Neuronal stem cell (in vitro differentiated cells): ENCODE measurements at regions not wholly inside any gene's neighbourhood (a gene's known extent, or its start where the extent isn't known, plus 50 kb on each side); places are given as distances from the start of the nearest gene placed in this dataset.

ENCODE experiments used
- DNase-seq: peaks from one replicate; pipeline ENCODE4 v3.0.0-alpha.2; 2013; ENCODE audit warnings: low spot score
- H2AFZ ChIP-seq: one replicate; pipeline ENCODE4 v1.6.1; 2013; ENCODE audit warnings: mild to moderate bottlenecking, low read length, inconsistent platforms
- H2AK5ac ChIP-seq: 2 replicates; pipeline ENCODE4 v1.6.1; 2013; ENCODE audit warnings: low read depth, mild to moderate bottlenecking, inconsistent platforms, low read length, moderate library complexity, mixed read lengths
- H2BK120ac ChIP-seq: 2 replicates; pipeline ENCODE4 v1.6.1; 2013; ENCODE audit warnings: low read depth, mild to moderate bottlenecking, inconsistent platforms, low read length, moderate library complexity, mixed read lengths
- H2BK12ac ChIP-seq: one replicate; pipeline ENCODE4 v1.6.1; 2013; ENCODE audit warnings: low read length, inconsistent platforms
- H2BK15ac ChIP-seq: 2 replicates; pipeline ENCODE4 v1.6.1; 2013; ENCODE audit warnings: mild to moderate bottlenecking, low read length, inconsistent platforms, mixed read lengths
- H2BK5ac ChIP-seq: one replicate; pipeline ENCODE4 v1.6.1; 2013; ENCODE audit warnings: inconsistent platforms, mild to moderate bottlenecking, low read length, moderate library complexity
- H3K14ac ChIP-seq: one replicate; pipeline ENCODE4 v1.6.1; 2013; ENCODE audit warnings: low read length, inconsistent platforms
- H3K18ac ChIP-seq: 2 replicates; pipeline ENCODE4 v1.6.1; 2013; ENCODE audit warnings: low read length, inconsistent platforms
- H3K23ac ChIP-seq: 2 replicates; pipeline ENCODE4 v1.6.1; 2013; ENCODE audit warnings: low read depth, mild to moderate bottlenecking, mixed read lengths, low read length, inconsistent platforms; ENCODE audit not compliant: poor library complexity
- H3K27ac ChIP-seq: replicated peaks from 3 replicates; pipeline ENCODE4 v1.5.1; 2013; ENCODE audit warnings: low read length, inconsistent platforms
- H3K27me3 ChIP-seq, 3 experiments: 2 replicates each; pipeline ENCODE4 v1.6.1; 2013; ENCODE audit warnings: low read length in 3 of 3, mild to moderate bottlenecking in 2 of 3, inconsistent platforms in 1 of 3, low read depth in 1 of 3, mixed read lengths in 1 of 3, moderate library complexity in 1 of 3; ENCODE audit not compliant: control insufficient read depth in 3 of 3, insufficient read depth in 3 of 3
- H3K36me3 ChIP-seq, 2 donors: replicated peaks in 1 of 2; 2 replicates each; pipeline ENCODE4 v1.6.1; 2013; ENCODE audit warnings: low read length in 2 of 2; ENCODE audit not compliant: control insufficient read depth in 2 of 2, insufficient read depth in 2 of 2
- H3K4ac ChIP-seq: 2 replicates; pipeline ENCODE4 v1.6.1; 2013; ENCODE audit warnings: inconsistent platforms, mild to moderate bottlenecking, low read length, moderate library complexity
- H3K4me1 ChIP-seq, 2 donors: 1 replicate in 1 of 2; 2 replicates in 1 of 2; pipeline ENCODE4 v1.6.1; 2013; ENCODE audit warnings: low read length in 2 of 2, low read depth in 1 of 2; ENCODE audit not compliant: control insufficient read depth in 2 of 2, insufficient read depth in 1 of 2
- H3K4me2 ChIP-seq: one replicate; pipeline ENCODE4 v1.6.1; 2013; ENCODE audit warnings: mild to moderate bottlenecking, low read length, inconsistent platforms; ENCODE audit not compliant: insufficient read depth, poor library complexity, severe bottlenecking
- H3K4me3 ChIP-seq, 2 donors: 2 replicates each; pipeline ENCODE4 v1.5.1; 2013; ENCODE audit warnings: low read length in 2 of 2, mild to moderate bottlenecking in 2 of 2, inconsistent platforms in 1 of 2, moderate library complexity in 1 of 2
- H3K79me1 ChIP-seq: one replicate; pipeline ENCODE4 v1.6.1; 2013; ENCODE audit warnings: low read depth, mild to moderate bottlenecking, inconsistent platforms, low read length, moderate library complexity
- H3K9ac ChIP-seq: one replicate; pipeline ENCODE4 v1.6.1; 2013; ENCODE audit warnings: mild to moderate bottlenecking, low read depth, low read length, inconsistent platforms; ENCODE audit not compliant: poor library complexity
- H3K9me3 ChIP-seq, 2 donors: replicated peaks in 1 of 2; 2 replicates each; pipeline versions ENCODE3 to v1.6.1; 2013; ENCODE audit warnings: low read length in 2 of 2, mild to moderate bottlenecking in 2 of 2, inconsistent platforms in 1 of 2, low read depth in 1 of 2, mixed read lengths in 1 of 2, moderate library complexity in 1 of 2; ENCODE audit not compliant: control insufficient read depth in 2 of 2, insufficient read depth in 1 of 2
- H4K8ac ChIP-seq: one replicate; pipeline ENCODE4 v1.6.1; 2013; ENCODE audit warnings: low read depth, mild to moderate bottlenecking, inconsistent platforms, low read length, moderate library complexity
- H4K91ac ChIP-seq: one replicate; pipeline ENCODE4 v1.6.1; 2013; ENCODE audit warnings: low read length, low read depth, mild to moderate bottlenecking, inconsistent platforms; ENCODE audit not compliant: poor library complexity
- WGBS, 2 donors: extraction: QIAGEN DNeasy Blood & Tissue Kit; methylation state at CpG; one replicate each; pipeline ENCODE4 v1.1.7; 2013; ENCODE audit warnings: missing lambda C conversion rate in 2 of 2, mixed read lengths in 1 of 2; ENCODE audit not compliant: insufficient read length in 2 of 2, insufficient replicate concordance in 1 of 2; ENCODE audit errors: extremely low coverage in 2 of 2; 5-methylcytosine and 5-hydroxymethylcytosine counted together

DNA sequence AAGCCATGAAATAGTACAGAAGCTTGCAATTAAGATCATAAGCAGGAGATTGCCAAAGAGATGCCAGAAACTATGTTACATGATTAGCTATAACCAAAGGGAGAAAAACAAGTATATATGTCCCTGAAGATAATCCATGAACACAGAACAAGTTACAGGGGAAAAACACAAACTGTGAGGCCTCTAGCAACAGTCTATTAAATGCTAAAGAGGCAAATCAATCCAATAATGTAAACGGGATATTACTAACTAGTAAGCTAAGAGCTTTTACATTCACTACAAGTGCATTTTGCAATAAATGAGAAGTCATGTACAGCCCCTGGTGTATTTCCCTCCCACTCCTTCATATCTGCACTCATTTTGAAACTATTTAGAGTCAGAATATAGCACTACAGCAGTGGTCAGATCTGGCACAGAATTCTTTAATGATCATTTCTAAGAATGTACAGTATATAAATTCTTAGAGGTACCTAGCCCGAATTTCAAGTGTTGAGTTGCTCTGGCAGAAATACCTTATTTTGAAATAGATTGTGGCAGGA, 449.8 kb upstream of the SMIM31 start:
- no peak overlapping the region for H2BK120ac ChIP-seq
- no peak for DNase-seq

GRCh38 chr4:164304861-164305260, 449.1 kb upstream of the SMIM31 start:
- DNase-seq: no peak
- Histone ChIP-seq H3K4me2 (no peak overlapping the region), H3K23ac (no peak overlapping the region), H3K14ac (no peak overlapping the region), H3K9me3 (no peaks in the 10 kb centered on the region), H3K79me1 (no peaks in the 10 kb centered on the region), H2BK120ac (no peak overlapping the region), H3K27me3 (no peaks in the 10 kb centered on the region), H2BK12ac (no peak overlapping the region), H3K4me1 (peaks cover 0 to 3% of the 10 kb centered on the region in 2 donors), H2BK15ac (no peak overlapping the region), H2AK5ac (no peak overlapping the region), H4K91ac (no peak overlapping the region), H3K4ac (no peak overlapping the region), H3K4me3 (no peak overlapping the region), H3K9ac (no peak overlapping the region), H3K18ac (no peak overlapping the region), H2AFZ (no peak overlapping the region), H3K36me3 (no peaks in the 10 kb centered on the region), H2BK5ac (no peak overlapping the region), H3K27ac (no peak overlapping the region), H4K8ac (no peak overlapping the region)
- no CpG with 5 or more reads among the region's 2 CpGs for WGBS, 2 donors

More for the DNA sequence above, 449.8 kb upstream of the SMIM31 start:
- H3K18ac ChIP-seq: no peak overlapping the region
- no peak overlapping the region for H3K9ac ChIP-seq
- WGBS, 2 donors: no CpG with 5 or more reads among the region's 2 CpGs
- no peaks in the 10 kb centered on the region for H3K79me1 ChIP-seq
- H3K4ac ChIP-seq: no peak overlapping the region
- H4K91ac ChIP-seq: no peak overlapping the region
- H3K23ac ChIP-seq: no peak overlapping the region
- no peak overlapping the region for H2AFZ ChIP-seq
- no peaks in the 10 kb centered on the region for H3K27me3 ChIP-seq
- no peak overlapping the region for H2BK12ac ChIP-seq
- H3K27ac ChIP-seq: no peak overlapping the region
- no peak overlapping the region for H3K4me3 ChIP-seq
- no peaks in the 10 kb centered on the region for H3K9me3 ChIP-seq
- H3K36me3 ChIP-seq: no peaks in the 10 kb centered on the region
- no peak overlapping the region for H3K4me2 ChIP-seq
- no peak overlapping the region for H3K14ac ChIP-seq
- no peak overlapping the region for H2BK5ac ChIP-seq
- no peak overlapping the region for H2BK15ac ChIP-seq
- H4K8ac ChIP-seq: no peak overlapping the region
- peaks cover 0 to 3% of the 10 kb centered on the region in 2 donors for H3K4me1 ChIP-seq
- no peak overlapping the region for H2AK5ac ChIP-seq

- no peaks in the 10 kb centered on the region for H3K79me1 ChIP-seq
- no peak overlapping the region for H2BK15ac ChIP-seq
- H3K27me3 ChIP-seq: no peaks in the 10 kb centered on the region
- WGBS, 2 donors: no CpG with 5 or more reads among the region's 1 CpG
- H3K4me2 ChIP-seq: no peak overlapping the region
- H3K18ac ChIP-seq: no peak overlapping the region
- no peak overlapping the region for H4K91ac ChIP-seq
- DNase-seq: no peak
- no peak overlapping the region for H3K23ac ChIP-seq
- H2AFZ ChIP-seq: no peak overlapping the region
- H3K9me3 ChIP-seq: no peaks in the 10 kb centered on the region
- no peak overlapping the region for H2AK5ac ChIP-seq
- no peak overlapping the region for H3K14ac ChIP-seq
- no peak overlapping the region for H2BK5ac ChIP-seq
- no peak overlapping the region for H2BK120ac ChIP-seq
- no peak overlapping the region for H2BK12ac ChIP-seq
- H3K9ac ChIP-seq: no peak overlapping the region
- no peak overlapping the region for H3K4me3 ChIP-seq
- peaks cover 0 to 3% of the 10 kb centered on the region in 2 donors for H3K4me1 ChIP-seq
- H3K4ac ChIP-seq: no peak overlapping the region
- H4K8ac ChIP-seq: no peak overlapping the region
- H3K36me3 ChIP-seq: no peaks in the 10 kb centered on the region
- no peak overlapping the region for H3K27ac ChIP-seq
Observed at GRCh38 chr4:164307262-164307661, 446.7 kb upstream of the SMIM31 start.

DNA sequence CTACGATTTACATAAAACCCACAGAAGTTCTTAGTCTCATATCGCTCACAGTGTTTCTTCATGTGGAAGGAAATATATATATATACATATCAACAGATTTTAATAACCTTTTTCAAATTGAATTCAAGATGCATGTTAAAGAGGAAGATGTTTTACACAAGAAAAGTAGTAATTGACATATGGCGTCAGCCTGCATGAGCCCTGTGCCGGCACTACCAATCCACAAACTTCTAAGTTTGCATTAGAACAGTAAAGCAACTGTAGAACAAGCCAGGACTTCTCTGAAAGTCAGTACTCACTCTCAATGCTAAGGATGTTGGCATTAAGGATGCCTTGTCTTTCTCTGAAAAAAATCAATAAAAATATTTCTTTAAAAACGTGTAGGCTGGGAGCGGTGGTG, 441.3 kb upstream of the SMIM31 start:
- WGBS, 2 donors: no CpG with 5 or more reads among the region's 6 CpGs
- H4K91ac ChIP-seq: no peak overlapping the region
- H2BK12ac ChIP-seq: no peak overlapping the region
- H3K27me3 ChIP-seq: no peaks in the 10 kb centered on the region
- H3K27ac ChIP-seq: no peak overlapping the region
- no peak overlapping the region for H2BK120ac ChIP-seq
- H3K4me1 ChIP-seq: peaks cover 0 to 4% of the 10 kb centered on the region in 2 donors
- no peaks in the 10 kb centered on the region for H3K36me3 ChIP-seq
- no peak overlapping the region for H3K4ac ChIP-seq
- no peak overlapping the region for H3K18ac ChIP-seq
- H3K9ac ChIP-seq: no peak overlapping the region
- H3K14ac ChIP-seq: no peak overlapping the region
- H2AFZ ChIP-seq: no peak overlapping the region
- no peak overlapping the region for H2BK15ac ChIP-seq
- H3K4me2 ChIP-seq: no peak overlapping the region
- no peak overlapping the region for H4K8ac ChIP-seq
- H3K9me3 ChIP-seq: no peaks in the 10 kb centered on the region
- no peak overlapping the region for H3K23ac ChIP-seq
- no peak for DNase-seq
- H2BK5ac ChIP-seq: no peak overlapping the region
- H3K79me1 ChIP-seq: no peaks in the 10 kb centered on the region
- no peak overlapping the region for H2AK5ac ChIP-seq
- H3K4me3 ChIP-seq: no peak overlapping the region
